ENCODE measurements at regions not wholly inside any gene's neighbourhood (a gene's known extent, or its start where the extent isn't known, plus 50 kb on each side); places are given as distances from the start of the nearest gene placed in this dataset.

- DNase-seq (ENCODE audit: low spot score) = no peak
These were observed 208.1 kb upstream of the NR2F2 start for GRCh38 chr15:96122077-96123027.

GRCh38 chr15:96123028-96123400 is 207.5 kb upstream of the NR2F2 start:
- DNase-seq (ENCODE audit: low spot score) = no peak

- no peak for DNase-seq (ENCODE audit: low spot score)
These were observed 206.8 kb upstream of the NR2F2 start for GRCh38 chr15:96123630-96124187.

- DNase-seq (ENCODE audit: low spot score) = no peak
These were observed 206.1 kb upstream of the NR2F2 start for GRCh38 chr15:96124436-96124835.

- DNase-seq (ENCODE audit: low spot score) = peak; percentile 25
These were observed 204.6 kb upstream of the NR2F2 start for GRCh38 chr15:96125721-96126415.

GRCh38 chr15:96126859-96127258 is 203.6 kb upstream of the NR2F2 start:
- no peak for DNase-seq (ENCODE audit: low spot score)

GRCh38 chr15:96130734-96131133 is 199.8 kb upstream of the NR2F2 start:
- DNase-seq (ENCODE audit: low spot score) = no peak

GRCh38 chr15:96132126-96132525 is 198.4 kb upstream of the NR2F2 start:
- DNase-seq (ENCODE audit: low spot score) = no peak

- DNase-seq (ENCODE audit: low spot score) = no peak
These were observed 195.1 kb upstream of the NR2F2 start for GRCh38 chr15:96135166-96136093.

- no peak for DNase-seq (ENCODE audit: low spot score)
These were observed 191.5 kb upstream of the NR2F2 start for GRCh38 chr15:96138985-96139384.

- DNase-seq (ENCODE audit: low spot score) = no peak
These were observed 188.0 kb upstream of the NR2F2 start for GRCh38 chr15:96142498-96142897.

GRCh38 chr15:96144734-96145133 is 185.8 kb upstream of the NR2F2 start:
- DNase-seq (ENCODE audit: low spot score) = no peak

GRCh38 chr15:96146726-96147125 is 183.8 kb upstream of the NR2F2 start:
- no peak for DNase-seq (ENCODE audit: low spot score)

- DNase-seq (ENCODE audit: low spot score) = no peak
These were observed 183.2 kb upstream of the NR2F2 start for GRCh38 chr15:96147267-96147666.

GRCh38 chr15:96150254-96150653 is 180.2 kb upstream of the NR2F2 start:
- no peak for DNase-seq (ENCODE audit: low spot score)

GRCh38 chr15:96151749-96152148 is 178.8 kb upstream of the NR2F2 start:
- peak; percentile 51 for DNase-seq (ENCODE audit: low spot score)

GRCh38 chr15:96153929-96154328 is 176.6 kb upstream of the NR2F2 start:
- DNase-seq (ENCODE audit: low spot score) = no peak

GRCh38 chr15:96158938-96159337 is 171.6 kb upstream of the NR2F2 start:
- DNase-seq (ENCODE audit: low spot score) = no peak

GRCh38 chr15:96160269-96160668 is 170.2 kb upstream of the NR2F2 start:
- no peak for DNase-seq (ENCODE audit: low spot score)

- no peak for DNase-seq (ENCODE audit: low spot score)
These were observed 169.7 kb upstream of the NR2F2 start for GRCh38 chr15:96160800-96161199.

GRCh38 chr15:96162322-96162721 is 168.2 kb upstream of the NR2F2 start:
- DNase-seq (ENCODE audit: low spot score) = no peak

- no peak for DNase-seq (ENCODE audit: low spot score)
These were observed 165.4 kb upstream of the NR2F2 start for GRCh38 chr15:96165081-96165480.
